ENCODE measurements at regions not wholly inside any gene's neighbourhood (a gene's known extent, or its start where the extent isn't known, plus 50 kb on each side); places are given as distances from the start of the nearest gene placed in this dataset.

DNA sequence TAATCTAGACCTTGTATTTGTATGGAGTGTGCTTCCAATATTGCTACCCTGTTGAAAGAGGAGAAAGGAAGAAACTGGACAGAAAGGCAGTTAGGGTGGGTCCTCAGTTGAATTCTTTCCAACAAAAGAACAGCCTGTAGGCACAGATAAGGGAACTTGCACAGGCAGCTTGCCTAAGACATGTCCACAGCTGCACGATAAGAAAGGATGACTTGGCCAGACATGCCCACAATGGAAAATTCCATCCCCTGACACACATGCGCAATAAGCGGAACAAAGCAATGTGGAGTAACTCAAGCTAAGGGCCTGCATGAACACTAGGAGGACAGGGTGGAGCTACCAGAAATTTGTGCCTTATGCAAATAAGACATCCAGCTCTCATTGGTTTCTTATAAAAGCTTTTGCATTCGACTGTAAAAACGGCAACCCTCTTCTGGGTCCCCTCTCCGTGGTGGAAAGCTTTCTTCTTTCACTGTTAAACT is 1084.7 kb upstream of the NXPH2 start:
- TF ChIP-seq, protein P1, sequence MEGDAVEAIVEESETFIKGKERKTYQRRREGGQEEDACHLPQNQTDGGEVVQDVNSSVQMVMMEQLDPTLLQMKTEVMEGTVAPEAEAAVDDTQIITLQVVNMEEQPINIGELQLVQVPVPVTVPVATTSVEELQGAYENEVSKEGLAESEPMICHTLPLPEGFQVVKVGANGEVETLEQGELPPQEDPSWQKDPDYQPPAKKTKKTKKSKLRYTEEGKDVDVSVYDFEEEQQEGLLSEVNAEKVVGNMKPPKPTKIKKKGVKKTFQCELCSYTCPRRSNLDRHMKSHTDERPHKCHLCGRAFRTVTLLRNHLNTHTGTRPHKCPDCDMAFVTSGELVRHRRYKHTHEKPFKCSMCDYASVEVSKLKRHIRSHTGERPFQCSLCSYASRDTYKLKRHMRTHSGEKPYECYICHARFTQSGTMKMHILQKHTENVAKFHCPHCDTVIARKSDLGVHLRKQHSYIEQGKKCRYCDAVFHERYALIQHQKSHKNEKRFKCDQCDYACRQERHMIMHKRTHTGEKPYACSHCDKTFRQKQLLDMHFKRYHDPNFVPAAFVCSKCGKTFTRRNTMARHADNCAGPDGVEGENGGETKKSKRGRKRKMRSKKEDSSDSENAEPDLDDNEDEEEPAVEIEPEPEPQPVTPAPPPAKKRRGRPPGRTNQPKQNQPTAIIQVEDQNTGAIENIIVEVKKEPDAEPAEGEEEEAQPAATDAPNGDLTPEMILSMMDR (conservative IDR thresholded peaks at IDR 0.05; ENCODE audit: low read length): no peak
- TF ChIP-seq EZH2phosphoT487 (IDR thresholded peaks at IDR 0.05; ENCODE audit: borderline replicate concordance): no peak
